Panc1 (cell line): ENCODE measurements at regions not wholly inside any gene's neighbourhood (a gene's known extent, or its start where the extent isn't known, plus 50 kb on each side); places are given as distances from the start of the nearest gene placed in this dataset.

Source experiments
- POLR2AphosphoS5 ChIP-seq: IDR thresholded peaks from 2 replicates; pipeline ENCODE4 v1.6.1; 2012; ENCODE audit warnings: mild to moderate bottlenecking, low read depth, low read length, moderate library complexity
- TF ChIP-seq, protein P1 (sequence below): fragments of 450-650 bp; IDR thresholded peaks from 2 replicates; pipeline ENCODE4 v1.5.1; 2017; ENCODE audit warnings: mild to moderate bottlenecking

DNA sequence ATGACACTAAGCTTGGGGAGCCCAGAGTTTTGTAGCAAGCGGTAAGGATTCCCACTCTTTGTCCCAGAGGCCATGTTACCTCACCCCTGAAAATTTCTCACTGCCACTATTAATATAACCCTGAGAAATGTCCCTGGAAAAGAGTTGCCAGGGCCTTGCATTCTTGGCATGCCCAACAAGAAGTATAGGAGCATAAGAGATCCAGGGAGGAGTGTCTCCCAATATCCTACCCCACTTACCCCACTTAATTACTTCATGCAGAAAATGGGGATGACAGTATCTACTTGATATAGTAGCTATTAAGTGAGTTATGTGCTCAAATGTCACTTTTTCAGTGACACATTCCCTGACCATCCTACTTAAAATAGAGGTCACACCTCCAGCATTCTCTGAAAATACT, 120.5 kb upstream of the C1GALT1C1 start:
- TF ChIP-seq, protein P1, sequence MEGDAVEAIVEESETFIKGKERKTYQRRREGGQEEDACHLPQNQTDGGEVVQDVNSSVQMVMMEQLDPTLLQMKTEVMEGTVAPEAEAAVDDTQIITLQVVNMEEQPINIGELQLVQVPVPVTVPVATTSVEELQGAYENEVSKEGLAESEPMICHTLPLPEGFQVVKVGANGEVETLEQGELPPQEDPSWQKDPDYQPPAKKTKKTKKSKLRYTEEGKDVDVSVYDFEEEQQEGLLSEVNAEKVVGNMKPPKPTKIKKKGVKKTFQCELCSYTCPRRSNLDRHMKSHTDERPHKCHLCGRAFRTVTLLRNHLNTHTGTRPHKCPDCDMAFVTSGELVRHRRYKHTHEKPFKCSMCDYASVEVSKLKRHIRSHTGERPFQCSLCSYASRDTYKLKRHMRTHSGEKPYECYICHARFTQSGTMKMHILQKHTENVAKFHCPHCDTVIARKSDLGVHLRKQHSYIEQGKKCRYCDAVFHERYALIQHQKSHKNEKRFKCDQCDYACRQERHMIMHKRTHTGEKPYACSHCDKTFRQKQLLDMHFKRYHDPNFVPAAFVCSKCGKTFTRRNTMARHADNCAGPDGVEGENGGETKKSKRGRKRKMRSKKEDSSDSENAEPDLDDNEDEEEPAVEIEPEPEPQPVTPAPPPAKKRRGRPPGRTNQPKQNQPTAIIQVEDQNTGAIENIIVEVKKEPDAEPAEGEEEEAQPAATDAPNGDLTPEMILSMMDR, result no peak
- no peak for TF ChIP-seq POLR2AphosphoS5
